T1000 (cell line): ENCODE measurements at regions not wholly inside any gene's neighbourhood (a gene's known extent, or its start where the extent isn't known, plus 50 kb on each side); places are given as distances from the start of the nearest gene placed in this dataset.
A peak's percentile ranks its signal among the peaks of the same experiment; 100 is the strongest.
"Not testable (repeated sequence)": the region's sequence is repeated elsewhere in the genome, so short reads cannot be mapped to it uniquely, and the experiment has no call there.

Experiments
- DNase-seq: peaks from one replicate; lab custom pipeline; 2025; ENCODE audit warnings: mixed read lengths; lab: John Stamatoyannopoulos, UW

GRCh38 chr1:96416701-96417444, 304.7 kb upstream of the PTBP2 start:
- no peak for DNase-seq

GRCh38 chr1:96418969-96419368, 302.6 kb upstream of the PTBP2 start:
- DNase-seq, result no peak

- DNase-seq, result no peak
These were observed 296.7 kb upstream of the PTBP2 start for GRCh38 chr1:96424877-96425276.

- no peak for DNase-seq
These were observed 296.0 kb upstream of the PTBP2 start for GRCh38 chr1:96425382-96426129.

- DNase-seq, result no peak
These were observed 294.0 kb upstream of the PTBP2 start for GRCh38 chr1:96427616-96428015.

GRCh38 chr1:96445302-96445701, 276.3 kb upstream of the PTBP2 start:
- DNase-seq, result no peak

GRCh38 chr1:96464066-96464465, 257.5 kb upstream of the PTBP2 start:
- no peak for DNase-seq

- DNase-seq, result no peak
These were observed 257.1 kb upstream of the PTBP2 start for GRCh38 chr1:96464522-96464921.

- DNase-seq, result no peak
These were observed 256.6 kb upstream of the PTBP2 start for GRCh38 chr1:96464991-96465390.

GRCh38 chr1:96465441-96465840, 256.1 kb upstream of the PTBP2 start:
- DNase-seq, result no peak

- no peak for DNase-seq
These were observed 254.7 kb upstream of the PTBP2 start for GRCh38 chr1:96466842-96467241.

GRCh38 chr1:96469726-96470125, 251.9 kb upstream of the PTBP2 start:
- DNase-seq, result not testable (repeated sequence)

GRCh38 chr1:96472471-96472870, 249.1 kb upstream of the PTBP2 start:
- DNase-seq, result peak; percentile 1

GRCh38 chr1:96473791-96474434, 247.7 kb upstream of the PTBP2 start:
- peak; percentile 39 for DNase-seq

- DNase-seq, result no peak
These were observed 246.4 kb upstream of the PTBP2 start for GRCh38 chr1:96474985-96475743.

- DNase-seq, result no peak
These were observed 245.7 kb upstream of the PTBP2 start for GRCh38 chr1:96475903-96476302.

- no peak for DNase-seq
These were observed 243.4 kb upstream of the PTBP2 start for GRCh38 chr1:96478228-96478627.

GRCh38 chr1:96481409-96481808, 240.2 kb upstream of the PTBP2 start:
- no peak for DNase-seq

- no peak for DNase-seq
These were observed 239.0 kb upstream of the PTBP2 start for GRCh38 chr1:96482616-96483015.

GRCh38 chr1:96487394-96487793, 234.2 kb upstream of the PTBP2 start:
- DNase-seq, result no peak

- no peak for DNase-seq
These were observed 233.6 kb upstream of the PTBP2 start for GRCh38 chr1:96487971-96488370.

- no peak for DNase-seq
These were observed 232.8 kb upstream of the PTBP2 start for GRCh38 chr1:96488777-96489176.
